Choroid plexus epithelial cell (primary cell): ENCODE measurements at regions not wholly inside any gene's neighbourhood (a gene's known extent, or its start where the extent isn't known, plus 50 kb on each side); places are given as distances from the start of the nearest gene placed in this dataset.

Experiments
- DNase-seq: peaks from one replicate; pipeline ENCODE4 v3.0.0-alpha.2; 2010; ENCODE audit warnings: low read depth
- H3K4me3 ChIP-seq: 2 replicates; pipeline ENCODE4 v1.5.1; 2011; ENCODE audit warnings: low read depth, mild to moderate bottlenecking, control low read depth, low read length, moderate library complexity
- CTCF ChIP-seq: conservative IDR thresholded peaks from 2 replicates; pipeline ENCODE4 v1.5.1; 2011; ENCODE audit warnings: low read depth, mild to moderate bottlenecking, control low read depth, inconsistent platforms, low read length, moderate library complexity

DNA sequence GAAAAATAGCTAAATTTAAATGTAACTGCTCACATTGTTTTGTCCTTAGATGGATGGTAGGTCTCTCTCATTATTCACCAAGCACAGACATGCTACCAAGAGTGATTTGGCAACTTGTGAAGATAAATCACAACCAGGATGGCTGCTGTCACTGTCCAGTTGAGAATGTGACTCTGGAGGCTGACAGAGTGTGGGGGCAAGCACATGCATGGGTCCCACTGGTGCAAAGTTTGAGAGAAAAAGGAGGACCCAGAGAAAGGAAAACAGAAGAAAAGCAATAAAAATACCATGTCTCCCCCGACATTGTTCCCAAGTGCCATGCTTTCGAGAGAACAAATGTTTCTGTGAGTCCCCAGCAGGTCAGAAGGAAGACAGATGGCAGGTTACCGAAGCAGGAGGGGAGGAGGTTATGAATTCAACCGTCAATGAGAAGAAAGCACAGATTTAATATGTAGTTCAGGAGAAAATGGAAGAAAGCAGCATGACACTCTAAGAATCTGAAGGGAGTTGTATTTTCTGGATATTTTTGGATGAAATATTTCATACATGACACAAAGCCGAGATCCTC, 73.0 kb upstream of the TSHZ2 start:
- no peak overlapping the region for H3K4me3 ChIP-seq
- no peak for TF ChIP-seq CTCF
- DNase-seq, result no peak

DNA sequence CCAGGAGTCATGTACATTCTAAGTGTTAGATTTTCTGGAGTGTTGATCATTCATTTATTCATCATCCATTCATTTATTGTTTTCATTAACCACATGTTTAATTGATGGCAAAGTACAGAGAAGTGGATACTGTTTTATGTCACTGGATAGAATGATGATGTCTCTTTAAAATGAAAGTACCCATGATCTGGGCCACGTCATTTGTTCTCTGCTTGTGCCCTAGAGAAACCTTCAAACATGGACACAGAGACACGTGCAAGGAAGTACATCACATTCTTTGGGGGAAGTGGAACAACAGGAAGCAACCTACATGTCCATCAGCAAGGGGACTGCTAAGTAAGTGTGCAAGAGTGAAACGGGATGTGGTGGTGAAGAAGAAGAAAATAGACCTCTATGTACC, 75.8 kb upstream of the TSHZ2 start:
- TF ChIP-seq CTCF, result no peak
- no peak for DNase-seq
- no peak overlapping the region for H3K4me3 ChIP-seq

DNA sequence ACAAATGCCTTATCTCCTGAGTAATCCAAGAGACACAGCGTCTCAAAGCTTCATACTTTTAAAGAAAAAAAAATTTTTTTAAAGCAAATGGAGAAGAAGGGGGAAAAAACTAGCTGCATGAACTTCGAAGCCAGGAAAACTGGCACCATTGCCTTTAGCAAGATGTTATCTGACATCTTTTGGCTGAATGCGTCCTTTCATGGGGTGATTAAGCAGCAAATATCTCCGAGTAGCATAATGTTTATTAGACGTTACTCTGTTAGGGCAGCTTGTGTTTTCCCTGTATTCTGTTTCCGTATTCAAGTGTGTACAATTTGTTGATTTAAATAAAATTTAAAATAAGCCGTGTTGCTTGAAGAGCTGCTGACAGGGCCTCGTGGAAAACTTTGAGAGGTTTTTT, 76.5 kb upstream of the TSHZ2 start:
- DNase-seq, result no peak
- H3K4me3 ChIP-seq, result no peak overlapping the region
- TF ChIP-seq CTCF, result no peak

DNA sequence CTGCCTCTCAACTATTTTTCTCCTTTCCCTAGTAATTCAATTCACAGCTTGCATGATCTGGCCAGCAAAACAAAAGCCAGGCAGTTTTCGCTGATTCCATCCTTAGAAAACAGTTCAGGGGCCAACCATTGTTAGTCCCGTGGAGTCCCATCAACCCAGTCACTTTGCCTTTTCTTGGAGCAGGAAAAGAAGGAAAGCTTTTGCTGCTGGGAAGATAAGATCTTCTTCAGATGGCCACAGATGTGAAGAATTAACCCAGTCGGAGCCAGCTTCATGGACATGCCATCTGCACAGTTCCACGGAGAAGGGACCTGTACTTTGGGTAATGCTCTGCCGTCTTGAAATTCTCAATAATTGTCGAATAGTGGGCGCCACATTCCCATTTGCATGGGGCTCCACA, 76.9 kb upstream of the TSHZ2 start:
- DNase-seq, result no peak

DNA sequence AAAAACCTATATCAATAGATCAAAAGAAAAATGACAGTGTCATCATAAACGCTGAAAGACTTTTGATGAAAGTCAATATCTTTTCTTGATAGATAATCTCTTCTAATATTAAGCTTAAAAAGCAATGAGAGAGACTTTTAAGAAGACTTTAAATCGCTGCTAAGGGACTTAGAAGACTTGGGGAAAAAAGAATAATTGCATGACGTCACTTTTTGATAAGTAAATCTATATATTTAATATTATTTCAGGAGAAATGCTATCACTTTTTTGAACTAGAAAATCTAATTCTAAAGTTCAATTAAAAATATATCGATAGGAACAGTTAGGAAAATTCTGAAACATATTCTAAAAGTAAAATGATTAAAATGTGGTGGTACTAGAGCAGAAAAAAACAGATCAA, 78.7 kb upstream of the TSHZ2 start:
- no peak overlapping the region for H3K4me3 ChIP-seq
- DNase-seq, result no peak
- TF ChIP-seq CTCF, result no peak

More for the DNA sequence above, 76.9 kb upstream of the TSHZ2 start:
- H3K4me3 ChIP-seq, result no peak overlapping the region
- TF ChIP-seq CTCF, result no peak

GRCh38 chr20:52892023-52892422, 80.1 kb upstream of the TSHZ2 start:
- no peak overlapping the region for H3K4me3 ChIP-seq
- TF ChIP-seq CTCF, result no peak

DNA sequence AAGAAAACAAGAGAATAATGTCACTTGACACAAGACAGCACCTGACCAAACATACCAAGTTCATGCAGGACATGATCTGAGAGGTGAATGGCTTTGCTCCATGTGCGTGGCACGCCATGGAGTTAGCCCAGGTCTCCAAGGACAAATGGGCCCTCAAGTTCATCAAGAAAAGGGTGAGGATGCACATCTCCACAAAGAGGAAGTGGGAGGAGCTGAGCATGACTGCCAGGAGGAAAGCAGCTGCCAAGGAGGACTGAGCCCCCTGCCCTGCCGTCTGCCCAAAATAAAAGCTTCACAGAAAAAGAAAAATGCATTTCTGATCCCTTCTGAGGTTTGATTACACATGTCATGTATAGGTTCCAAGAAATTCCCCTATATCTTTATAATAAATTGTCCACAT, 82.0 kb upstream of the TSHZ2 start:
- no peak for DNase-seq
- no peak overlapping the region for H3K4me3 ChIP-seq
- no peak for TF ChIP-seq CTCF

More at GRCh38 chr20:52892023-52892422, 80.1 kb upstream of the TSHZ2 start:
- no peak for DNase-seq
